GM13977 (cell line): ENCODE measurements at regions not wholly inside any gene's neighbourhood (a gene's known extent, or its start where the extent isn't known, plus 50 kb on each side); places are given as distances from the start of the nearest gene placed in this dataset.

Experiments used
- DNase-seq: peaks from one replicate; pipeline ENCODE4 v3.0.0; 2012; ENCODE audit warnings: low spot score
- in situ Hi-C: fragments of 300-500 bp; cut with MboI; formaldehyde crosslinking; loops from one replicate; pipeline ENCODE4 v1.12.0; 2022; ENCODE audit warnings: low sequenced_read_pairs, low pct_unique_long_range_greater_than_20kb, mixed read lengths, inconsistent platforms; ENCODE audit not compliant: unreplicated experiment
- TF ChIP-seq, protein P1 (sequence below): IDR thresholded peaks from 2 replicates; pipeline ENCODE4 v1.5.1; 2012; ENCODE audit warnings: mild to moderate bottlenecking, control low read depth; ENCODE audit not compliant: insufficient read depth; ENCODE audit errors: extremely low read depth, missing control alignments

DNA sequence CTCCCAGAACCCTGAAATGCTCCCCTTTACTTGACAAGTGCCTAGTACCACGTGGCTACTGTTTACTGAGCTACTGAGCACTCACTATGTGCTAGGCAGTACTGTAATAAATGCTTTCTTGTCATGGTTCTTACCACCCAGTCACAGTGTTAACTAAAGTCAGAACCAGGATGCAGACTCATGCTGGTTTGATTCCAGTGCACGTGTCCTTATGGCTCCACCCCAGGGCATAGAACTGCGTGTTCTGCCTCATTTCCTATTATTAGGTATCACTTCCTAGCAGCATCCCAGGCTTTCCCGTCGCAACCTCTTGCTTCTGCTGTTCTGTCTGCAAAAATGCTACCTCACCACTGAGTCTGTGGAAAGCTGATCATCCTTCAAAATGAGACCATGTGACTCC lies 71.7 kb upstream of the DOCK1 start:
- in situ Hi-C loops, result no loop called here

GRCh38 chr10:126836009-126836408 lies 69.2 kb upstream of the DOCK1 start:
- DNase-seq, result no peak
- TF ChIP-seq, protein P1, sequence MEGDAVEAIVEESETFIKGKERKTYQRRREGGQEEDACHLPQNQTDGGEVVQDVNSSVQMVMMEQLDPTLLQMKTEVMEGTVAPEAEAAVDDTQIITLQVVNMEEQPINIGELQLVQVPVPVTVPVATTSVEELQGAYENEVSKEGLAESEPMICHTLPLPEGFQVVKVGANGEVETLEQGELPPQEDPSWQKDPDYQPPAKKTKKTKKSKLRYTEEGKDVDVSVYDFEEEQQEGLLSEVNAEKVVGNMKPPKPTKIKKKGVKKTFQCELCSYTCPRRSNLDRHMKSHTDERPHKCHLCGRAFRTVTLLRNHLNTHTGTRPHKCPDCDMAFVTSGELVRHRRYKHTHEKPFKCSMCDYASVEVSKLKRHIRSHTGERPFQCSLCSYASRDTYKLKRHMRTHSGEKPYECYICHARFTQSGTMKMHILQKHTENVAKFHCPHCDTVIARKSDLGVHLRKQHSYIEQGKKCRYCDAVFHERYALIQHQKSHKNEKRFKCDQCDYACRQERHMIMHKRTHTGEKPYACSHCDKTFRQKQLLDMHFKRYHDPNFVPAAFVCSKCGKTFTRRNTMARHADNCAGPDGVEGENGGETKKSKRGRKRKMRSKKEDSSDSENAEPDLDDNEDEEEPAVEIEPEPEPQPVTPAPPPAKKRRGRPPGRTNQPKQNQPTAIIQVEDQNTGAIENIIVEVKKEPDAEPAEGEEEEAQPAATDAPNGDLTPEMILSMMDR, result no peak
- in situ Hi-C loops, result no loop called here

More for the DNA sequence above, 71.7 kb upstream of the DOCK1 start:
- no peak for DNase-seq
- TF ChIP-seq, protein P1, result no peak

GRCh38 chr10:126838316-126838715 lies 66.9 kb upstream of the DOCK1 start:
- in situ Hi-C loops, result no loop called here
- no peak for DNase-seq
- TF ChIP-seq, protein P1, result no peak

- DNase-seq, result no peak
- TF ChIP-seq, protein P1, result no peak
- in situ Hi-C loops, result no loop called here
Measured at GRCh38 chr10:126839094-126839761, 66.0 kb upstream of the DOCK1 start.

DNA sequence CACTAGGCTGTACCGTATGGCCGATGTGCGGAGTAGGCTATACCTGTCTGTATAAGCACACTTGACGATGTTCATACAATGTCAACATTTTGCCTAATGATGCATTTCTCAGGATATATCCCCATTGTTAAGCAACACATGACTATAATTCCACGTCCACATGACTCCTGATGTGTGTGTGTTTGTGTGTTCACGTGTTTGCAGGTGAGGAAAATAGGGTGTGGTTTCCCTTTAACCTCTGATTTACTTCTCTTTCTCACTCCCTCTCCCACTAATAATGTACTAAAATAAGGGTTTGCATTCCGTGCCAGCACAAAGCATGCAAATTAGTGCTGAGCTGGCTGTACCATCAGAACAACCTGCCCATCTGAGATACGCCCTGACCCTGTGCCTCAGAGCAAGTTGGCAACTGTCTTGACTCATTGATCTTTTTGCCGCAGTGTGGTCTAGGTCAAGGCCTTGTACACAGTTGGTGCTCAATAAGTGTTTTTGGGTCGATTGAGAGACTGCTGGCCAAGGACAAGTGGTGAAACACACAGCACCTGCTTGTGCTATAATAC lies 64.6 kb upstream of the DOCK1 start:
- no peak for DNase-seq
- TF ChIP-seq, protein P1, result no peak
- in situ Hi-C loops, result no loop called here

GRCh38 chr10:126841341-126841895 lies 63.8 kb upstream of the DOCK1 start:
- in situ Hi-C loops, result no loop called here
- DNase-seq, result no peak
- TF ChIP-seq, protein P1, result no peak
